ENCODE measurements at regions not wholly inside any gene's neighbourhood (a gene's known extent, or its start where the extent isn't known, plus 50 kb on each side); places are given as distances from the start of the nearest gene placed in this dataset.

GRCh38 chr7:114851406-114852061, 70.4 kb upstream of the MDFIC start:
- no peaks in the 10 kb centered on the region for H3F3A ChIP-seq (ENCODE audit: insufficient read depth, low read depth)
- H3K9me2 ChIP-seq (ENCODE audit: insufficient read depth) = 0 out of 2 replicates have a peak, but pooled peaks cover 4% of the 10 kb centered on the region
- no peaks in the 10 kb centered on the region; the same call in 1 of the 2 replicates for H3K9me3 ChIP-seq (ENCODE audit: insufficient read depth, low read depth)
- TF ChIP-seq EZH2 (IDR thresholded peaks at IDR 0.05; ENCODE audit: low read depth) = no peak
- TF ChIP-seq, protein P1, sequence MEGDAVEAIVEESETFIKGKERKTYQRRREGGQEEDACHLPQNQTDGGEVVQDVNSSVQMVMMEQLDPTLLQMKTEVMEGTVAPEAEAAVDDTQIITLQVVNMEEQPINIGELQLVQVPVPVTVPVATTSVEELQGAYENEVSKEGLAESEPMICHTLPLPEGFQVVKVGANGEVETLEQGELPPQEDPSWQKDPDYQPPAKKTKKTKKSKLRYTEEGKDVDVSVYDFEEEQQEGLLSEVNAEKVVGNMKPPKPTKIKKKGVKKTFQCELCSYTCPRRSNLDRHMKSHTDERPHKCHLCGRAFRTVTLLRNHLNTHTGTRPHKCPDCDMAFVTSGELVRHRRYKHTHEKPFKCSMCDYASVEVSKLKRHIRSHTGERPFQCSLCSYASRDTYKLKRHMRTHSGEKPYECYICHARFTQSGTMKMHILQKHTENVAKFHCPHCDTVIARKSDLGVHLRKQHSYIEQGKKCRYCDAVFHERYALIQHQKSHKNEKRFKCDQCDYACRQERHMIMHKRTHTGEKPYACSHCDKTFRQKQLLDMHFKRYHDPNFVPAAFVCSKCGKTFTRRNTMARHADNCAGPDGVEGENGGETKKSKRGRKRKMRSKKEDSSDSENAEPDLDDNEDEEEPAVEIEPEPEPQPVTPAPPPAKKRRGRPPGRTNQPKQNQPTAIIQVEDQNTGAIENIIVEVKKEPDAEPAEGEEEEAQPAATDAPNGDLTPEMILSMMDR (conservative IDR thresholded peaks at IDR 0.05) = no peak
- no peak overlapping the region for H3K4me3 ChIP-seq
- no peaks in the 10 kb centered on the region for H4K20me1 ChIP-seq (ENCODE audit: insufficient read depth)
- no peaks in the 10 kb centered on the region for H3K4me1 ChIP-seq (replicated peaks; ENCODE audit: insufficient read depth)
- ChIA-PET CTCF (no interaction called here), POLR2A (ENCODE audit: unreplicated experiment) (no interaction called here)
- no peak for DNase-seq
- no peaks in the 10 kb centered on the region for H3K27me3 ChIP-seq (ENCODE audit: insufficient read depth, low read depth)
- no peak overlapping the region for H3K4me2 ChIP-seq
- H3K27ac ChIP-seq = no peak overlapping the region
- no TSS peak for BruUV-seq (replicated peaks)
- H2AFZ ChIP-seq = no peak overlapping the region
- H3K79me2 ChIP-seq (ENCODE audit: low read depth) = no peaks in the 10 kb centered on the region
- intact Hi-C loops (cut with micrococcal nuclease; ENCODE audit: unreplicated experiment) = no loop called here
- H3K36me3 ChIP-seq (ENCODE audit: low read depth) = no peaks in the 10 kb centered on the region

DNA sequence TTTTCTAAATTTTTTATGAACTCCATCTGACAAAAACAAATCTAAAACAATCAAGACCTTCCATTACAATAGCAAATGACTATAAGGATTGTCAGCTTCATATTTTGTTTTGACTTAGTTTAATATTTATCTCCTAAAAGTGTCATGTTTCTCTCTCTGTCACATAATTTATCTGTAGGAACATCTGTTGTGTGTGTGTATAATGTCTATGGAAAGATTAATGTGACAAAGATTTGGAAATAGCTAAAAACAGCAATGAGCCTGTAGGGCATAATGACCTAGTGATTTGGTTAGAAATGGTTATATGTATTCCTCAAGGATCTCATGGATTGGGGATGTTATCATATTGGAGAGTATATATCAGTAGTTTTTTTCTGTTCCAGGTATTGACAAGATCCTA, 69.6 kb upstream of the MDFIC start:
- Histone ChIP-seq H3K4me1 (replicated peaks; ENCODE audit: insufficient read depth) (no peaks in the 10 kb centered on the region), H4K20me1 (ENCODE audit: insufficient read depth) (no peaks in the 10 kb centered on the region), H3K36me3 (ENCODE audit: low read depth) (no peaks in the 10 kb centered on the region), H3K9me3 (ENCODE audit: insufficient read depth, low read depth) (no peaks in the 10 kb centered on the region; the same call in 1 of the 2 replicates), H3K9me2 (ENCODE audit: insufficient read depth) (no peaks in the 10 kb centered on the region), H3K27ac (no peak overlapping the region), H2AFZ (no peak overlapping the region), H3K4me2 (no peak overlapping the region), H3K27me3 (ENCODE audit: insufficient read depth, low read depth) (no peaks in the 10 kb centered on the region), H3F3A (ENCODE audit: insufficient read depth, low read depth) (no peaks in the 10 kb centered on the region), H3K79me2 (ENCODE audit: low read depth) (no peaks in the 10 kb centered on the region), H3K4me3 (no peak overlapping the region)
- TF ChIP-seq EZH2 (IDR thresholded peaks at IDR 0.05; ENCODE audit: low read depth) = no peak
- TF ChIP-seq, protein P1 (conservative IDR thresholded peaks at IDR 0.05) = no peak
- no TSS peak for BruUV-seq (replicated peaks)
- no peak for DNase-seq
- CTCF ChIA-PET = no interaction called here
- intact Hi-C loops (cut with micrococcal nuclease; ENCODE audit: unreplicated experiment) = no loop called here
- POLR2A ChIA-PET (ENCODE audit: unreplicated experiment) = no interaction called here

GRCh38 chr7:114853189-114853588, 68.7 kb upstream of the MDFIC start:
- Histone ChIP-seq H3K4me3 (no peak overlapping the region), H3K4me2 (no peak overlapping the region), H3K27me3 (ENCODE audit: insufficient read depth, low read depth) (no peaks in the 10 kb centered on the region), H3K4me1 (replicated peaks; ENCODE audit: insufficient read depth) (no peaks in the 10 kb centered on the region), H3K27ac (no peak overlapping the region), H4K20me1 (ENCODE audit: insufficient read depth) (no peaks in the 10 kb centered on the region), H3K79me2 (ENCODE audit: low read depth) (no peaks in the 10 kb centered on the region), H3K36me3 (ENCODE audit: low read depth) (no peaks in the 10 kb centered on the region), H3F3A (ENCODE audit: insufficient read depth, low read depth) (no peaks in the 10 kb centered on the region), H3K9me3 (ENCODE audit: insufficient read depth, low read depth) (no peaks in the 10 kb centered on the region; the same call in 1 of the 2 replicates), H2AFZ (peak overlapping the region; percentile 20; the same call in 1 of the 2 replicates), H3K9me2 (ENCODE audit: insufficient read depth) (no peaks in the 10 kb centered on the region)
- TF ChIP-seq, protein P1 (conservative IDR thresholded peaks at IDR 0.05) = no peak
- TF ChIP-seq EZH2 (IDR thresholded peaks at IDR 0.05; ENCODE audit: low read depth) = no peak
- no TSS peak for BruUV-seq (replicated peaks)
- CTCF ChIA-PET = no interaction called here
- POLR2A ChIA-PET (ENCODE audit: unreplicated experiment) = no interaction called here
- no peak for DNase-seq
- intact Hi-C loops (cut with micrococcal nuclease; ENCODE audit: unreplicated experiment) = no loop called here

All from PC-9 (cell line).